CD8-positive, alpha-beta memory T cell (primary cell): ENCODE measurements at regions not wholly inside any gene's neighbourhood (a gene's known extent, or its start where the extent isn't known, plus 50 kb on each side); places are given as distances from the start of the nearest gene placed in this dataset.

Experiments used
- CTCF ChIA-PET: fragments of 350-600 bp; sonication (Branson Sonifier 250); formaldehyde crosslinking; loops from one replicate; lab custom pipeline; 2021; ENCODE audit warnings: antibody characterized with exemption; lab: Charles Lee
- POLR2A ChIA-PET: fragments of 350-600 bp; sonication (Branson Sonifier 250); formaldehyde crosslinking; loops from one replicate; lab custom pipeline; 2021; ENCODE audit warnings: antibody characterized with exemption; lab: Charles Lee
- DNase-seq, 5 donors: peaks; one replicate each; pipeline versions ENCODE4 v3.0.0 to v3.0.0-alpha.2; 2020 to 2022; ENCODE audit warnings: mixed read lengths in 1 of 5
- H3K27ac ChIP-seq: one replicate; pipeline ENCODE4 v1.7.0; 2013; ENCODE audit warnings: low read depth, mild to moderate bottlenecking, low read length, moderate library complexity
- H3K27me3 ChIP-seq: 2 replicates; pipeline ENCODE4 v1.7.0; 2013; ENCODE audit warnings: low read length, mild to moderate bottlenecking; ENCODE audit not compliant: insufficient read depth, poor library complexity, severe bottlenecking
- H3K36me3 ChIP-seq: 2 replicates; pipeline ENCODE4 v1.7.0; 2013; ENCODE audit warnings: mild to moderate bottlenecking, low read length, moderate library complexity; ENCODE audit not compliant: insufficient read depth
- H3K4me1 ChIP-seq: 2 replicates; pipeline ENCODE4 v1.7.0; 2013; ENCODE audit warnings: mild to moderate bottlenecking, low read length, moderate library complexity; ENCODE audit not compliant: insufficient read depth
- H3K4me3 ChIP-seq: 2 replicates; pipeline ENCODE4 v1.7.0; 2013; ENCODE audit warnings: mild to moderate bottlenecking, low read length
- H3K9me3 ChIP-seq: 2 replicates; pipeline ENCODE4 v1.7.0; 2013; ENCODE audit warnings: mild to moderate bottlenecking, low read length
- H3K27ac Mint-ChIP-seq, 8 donors: one replicate each; pipeline ENCODE4 v1.8.0; 2020 to 2021; ENCODE audit warnings: mixed read lengths in 8 of 8, mild to moderate bottlenecking in 6 of 8, inconsistent platforms in 3 of 8, moderate library complexity in 3 of 8
- H3K27me3 Mint-ChIP-seq, 2 donors: one replicate each; pipeline ENCODE4 v1.8.0; 2020 to 2021; ENCODE audit warnings: mixed read lengths in 2 of 2, mild to moderate bottlenecking in 1 of 2, moderate library complexity in 1 of 2
- H3K36me3 Mint-ChIP-seq, 3 donors: one replicate each; pipeline ENCODE4 v1.8.0; 2020 to 2021; ENCODE audit warnings: mixed read lengths in 3 of 3, inconsistent platforms in 1 of 3, mild to moderate bottlenecking in 1 of 3
- H3K4me1 Mint-ChIP-seq, 3 donors: one replicate each; pipeline ENCODE4 v1.8.0; 2020 to 2021; ENCODE audit warnings: mixed read lengths in 3 of 3, inconsistent platforms in 1 of 3, mild to moderate bottlenecking in 1 of 3
- H3K4me3 Mint-ChIP-seq, 7 donors: one replicate each; pipeline ENCODE4 v1.8.0; 2020 to 2021; ENCODE audit warnings: mixed read lengths in 7 of 7, mild to moderate bottlenecking in 6 of 7, moderate library complexity in 4 of 7, inconsistent platforms in 2 of 7
- H3K9me3 Mint-ChIP-seq, 5 donors: one replicate each; pipeline ENCODE4 v1.8.0; 2020 to 2022; ENCODE audit warnings: mixed read lengths in 5 of 5, mild to moderate bottlenecking in 3 of 5, moderate library complexity in 2 of 5, inconsistent platforms in 1 of 5

- Histone ChIP-seq H3K9me3 (no peaks in the 10 kb centered on the region), H3K4me1 (no peaks in the 10 kb centered on the region), H3K27ac (no peak overlapping the region), H3K4me3 (no peak overlapping the region), H3K27me3 (no peaks in the 10 kb centered on the region), H3K36me3 (no peaks in the 10 kb centered on the region)
- H3K4me1 Mint-ChIP-seq: no peaks in the 10 kb centered on the region
- no peak overlapping the region for H3K27ac Mint-ChIP-seq
- H3K4me3 Mint-ChIP-seq: no peak overlapping the region
- POLR2A ChIA-PET: no interaction called here
- no peaks in the 10 kb centered on the region for H3K36me3 Mint-ChIP-seq
- H3K27me3 Mint-ChIP-seq: no peaks in the 10 kb centered on the region
- peaks cover 3 to 27% (median 7%) of the 10 kb centered on the region in 5 donors for H3K9me3 Mint-ChIP-seq
- no peak for DNase-seq
- CTCF ChIA-PET: no interaction called here
Observed at GRCh38 chr3:147152476-147152875, 253.9 kb downstream of the ZIC4 start.

GRCh38 chr3:147141516-147142288, 264.6 kb downstream of the ZIC4 start:
- Histone ChIP-seq H3K27ac (no peak overlapping the region), H3K27me3 (no peaks in the 10 kb centered on the region), H3K9me3 (no peaks in the 10 kb centered on the region), H3K36me3 (no peaks in the 10 kb centered on the region), H3K4me1 (no peaks in the 10 kb centered on the region), H3K4me3 (no peak overlapping the region)
- Mint-ChIP-seq H3K4me3 (no peak overlapping the region), H3K9me3 (peaks cover 2 to 26% (median 9%) of the 10 kb centered on the region in 5 donors), H3K4me1 (no peaks in the 10 kb centered on the region), H3K27me3 (no peaks in the 10 kb centered on the region), H3K36me3 (no peaks in the 10 kb centered on the region), H3K27ac (no peak overlapping the region)
- ChIA-PET POLR2A (no interaction called here), CTCF (no interaction called here)
- no peak for DNase-seq

GRCh38 chr3:147139341-147139740, 267.0 kb downstream of the ZIC4 start:
- ChIA-PET CTCF (no interaction called here), POLR2A (no interaction called here)
- H3K4me3 Mint-ChIP-seq: no peak overlapping the region
- Histone ChIP-seq H3K27me3 (no peaks in the 10 kb centered on the region), H3K36me3 (no peaks in the 10 kb centered on the region), H3K4me1 (no peaks in the 10 kb centered on the region), H3K4me3 (no peak overlapping the region), H3K27ac (no peak overlapping the region), H3K9me3 (no peaks in the 10 kb centered on the region)
- H3K27ac Mint-ChIP-seq: no peak overlapping the region
- H3K9me3 Mint-ChIP-seq: peaks cover 4 to 17% (median 8%) of the 10 kb centered on the region in 5 donors
- H3K36me3 Mint-ChIP-seq: no peaks in the 10 kb centered on the region
- no peak for DNase-seq
- no peaks in the 10 kb centered on the region for H3K27me3 Mint-ChIP-seq
- no peaks in the 10 kb centered on the region for H3K4me1 Mint-ChIP-seq

GRCh38 chr3:147132168-147132567, 274.2 kb downstream of the ZIC4 start:
- Histone ChIP-seq H3K27ac (no peak overlapping the region), H3K4me3 (no peak overlapping the region), H3K36me3 (no peaks in the 10 kb centered on the region), H3K9me3 (no peaks in the 10 kb centered on the region), H3K4me1 (no peaks in the 10 kb centered on the region), H3K27me3 (no peaks in the 10 kb centered on the region)
- Mint-ChIP-seq H3K9me3 (peaks cover 7 to 15% (median 14%) of the 10 kb centered on the region in 5 donors), H3K27me3 (peaks cover 0 to 1% of the 10 kb centered on the region in 2 donors), H3K36me3 (no peaks in the 10 kb centered on the region), H3K27ac (no peak overlapping the region), H3K4me3 (no peak overlapping the region), H3K4me1 (no peaks in the 10 kb centered on the region)
- CTCF ChIA-PET: no interaction called here
- DNase-seq: no peak
- POLR2A ChIA-PET: no interaction called here

GRCh38 chr3:147130461-147130860, 275.9 kb downstream of the ZIC4 start:
- Mint-ChIP-seq H3K27me3 (peaks cover 0 to 3% of the 10 kb centered on the region in 2 donors), H3K36me3 (no peaks in the 10 kb centered on the region), H3K27ac (no peak overlapping the region), H3K4me1 (no peaks in the 10 kb centered on the region), H3K4me3 (no peak overlapping the region), H3K9me3 (peaks cover 5 to 18% (median 14%) of the 10 kb centered on the region in 5 donors)
- Histone ChIP-seq H3K36me3 (no peaks in the 10 kb centered on the region), H3K27ac (no peak overlapping the region), H3K9me3 (no peaks in the 10 kb centered on the region), H3K4me1 (no peaks in the 10 kb centered on the region), H3K4me3 (no peak overlapping the region), H3K27me3 (no peaks in the 10 kb centered on the region)
- DNase-seq: no peak
- POLR2A ChIA-PET: no interaction called here
- CTCF ChIA-PET: no interaction called here

- H3K36me3 Mint-ChIP-seq: no peaks in the 10 kb centered on the region
- no peaks in the 10 kb centered on the region for H3K9me3 ChIP-seq
- H3K4me1 Mint-ChIP-seq: no peaks in the 10 kb centered on the region
- POLR2A ChIA-PET: no interaction called here
- peaks cover 0 to 3% of the 10 kb centered on the region in 2 donors for H3K27me3 Mint-ChIP-seq
- CTCF ChIA-PET: no interaction called here
- H3K4me3 ChIP-seq: no peak overlapping the region
- no peaks in the 10 kb centered on the region for H3K27me3 ChIP-seq
- no peak overlapping the region for H3K27ac ChIP-seq
- no peak for DNase-seq
- no peak overlapping the region for H3K4me3 Mint-ChIP-seq
- no peak overlapping the region for H3K27ac Mint-ChIP-seq
- peaks cover 5 to 19% (median 14%) of the 10 kb centered on the region in 5 donors for H3K9me3 Mint-ChIP-seq
- H3K4me1 ChIP-seq: no peaks in the 10 kb centered on the region
- H3K36me3 ChIP-seq: no peaks in the 10 kb centered on the region
Observed at GRCh38 chr3:147129665-147130064, 276.7 kb downstream of the ZIC4 start.

- H3K27ac Mint-ChIP-seq: no peak overlapping the region
- peaks cover 0 to 14% (median 5%) of the 10 kb centered on the region in 5 donors for H3K9me3 Mint-ChIP-seq
- DNase-seq: no peak
- POLR2A ChIA-PET: no interaction called here
- H3K36me3 Mint-ChIP-seq: no peaks in the 10 kb centered on the region
- CTCF ChIA-PET: no interaction called here
- no peaks in the 10 kb centered on the region for H3K9me3 ChIP-seq
- H3K4me1 ChIP-seq: no peaks in the 10 kb centered on the region
- peaks cover 0 to 1% of the 10 kb centered on the region in 2 donors for H3K27me3 Mint-ChIP-seq
- H3K4me1 Mint-ChIP-seq: no peaks in the 10 kb centered on the region
- no peak overlapping the region for H3K4me3 Mint-ChIP-seq
- no peaks in the 10 kb centered on the region for H3K36me3 ChIP-seq
- H3K27me3 ChIP-seq: no peaks in the 10 kb centered on the region
- no peak overlapping the region for H3K27ac ChIP-seq
- no peak overlapping the region for H3K4me3 ChIP-seq
Observed at GRCh38 chr3:147122350-147122749, 284.0 kb downstream of the ZIC4 start.

GRCh38 chr3:147119989-147120388, 286.4 kb downstream of the ZIC4 start:
- no peaks in the 10 kb centered on the region for H3K9me3 ChIP-seq
- no peak overlapping the region for H3K27ac Mint-ChIP-seq
- DNase-seq: no peak
- ChIA-PET POLR2A (no interaction called here), CTCF (no interaction called here)
- H3K4me1 Mint-ChIP-seq: no peaks in the 10 kb centered on the region
- H3K36me3 ChIP-seq: no peaks in the 10 kb centered on the region
- no peak overlapping the region for H3K4me3 Mint-ChIP-seq
- no peak overlapping the region for H3K4me3 ChIP-seq
- H3K4me1 ChIP-seq: no peaks in the 10 kb centered on the region
- no peaks in the 10 kb centered on the region for H3K36me3 Mint-ChIP-seq
- H3K27me3 ChIP-seq: no peaks in the 10 kb centered on the region
- H3K9me3 Mint-ChIP-seq: peaks cover 0 to 18% (median 1%) of the 10 kb centered on the region in 5 donors
- H3K27me3 Mint-ChIP-seq: no peaks in the 10 kb centered on the region
- H3K27ac ChIP-seq: no peak overlapping the region
